NCI-H748 treated with DMSO at 0.1 percent for 48 hours (cell line): ENCODE measurements at regions not wholly inside any gene's neighbourhood (a gene's known extent, or its start where the extent isn't known, plus 50 kb on each side); places are given as distances from the start of the nearest gene placed in this dataset.

Experiments used
- DNase-seq: peaks from one replicate; lab custom pipeline; 2025; lab: John Stamatoyannopoulos, UW

DNA sequence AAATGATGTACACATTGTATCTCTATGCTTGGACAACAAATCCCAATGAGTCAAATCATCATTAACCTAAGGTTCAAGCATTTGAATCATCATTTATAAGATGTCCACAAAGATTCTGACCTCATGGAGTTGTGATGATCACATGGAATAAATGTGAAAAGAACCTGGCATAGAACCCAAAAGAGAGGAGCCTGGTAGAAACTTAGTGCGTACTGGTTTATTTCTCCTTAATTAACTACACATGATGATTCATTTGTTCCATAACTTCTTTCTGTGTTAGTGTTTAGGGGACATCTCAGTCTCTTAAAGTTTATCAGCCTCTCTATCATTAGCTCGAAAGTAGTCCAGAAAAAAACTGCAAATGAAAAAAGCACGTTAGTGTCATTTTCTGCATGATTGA, 411.6 kb downstream of the BRINP1 start:
- DNase-seq: no peak

DNA sequence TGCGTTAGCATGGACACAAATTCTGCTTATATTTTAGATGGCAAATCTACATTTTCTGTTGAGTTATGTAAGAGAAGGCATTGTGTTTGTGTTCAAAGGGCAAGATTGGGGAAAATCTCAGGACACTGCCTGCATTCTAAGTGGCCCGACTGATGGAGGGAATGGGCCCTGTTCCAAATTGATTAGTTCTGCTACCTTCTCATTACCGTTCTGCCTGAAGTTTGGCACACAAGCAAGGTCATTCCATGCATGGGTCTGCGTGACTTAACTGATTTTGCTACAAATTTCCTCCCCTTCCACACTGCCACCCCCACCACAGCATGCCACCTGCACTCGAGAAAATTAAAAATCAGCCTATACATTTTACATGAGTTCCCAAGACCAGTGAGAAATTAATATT, 409.9 kb downstream of the BRINP1 start:
- no peak for DNase-seq

DNA sequence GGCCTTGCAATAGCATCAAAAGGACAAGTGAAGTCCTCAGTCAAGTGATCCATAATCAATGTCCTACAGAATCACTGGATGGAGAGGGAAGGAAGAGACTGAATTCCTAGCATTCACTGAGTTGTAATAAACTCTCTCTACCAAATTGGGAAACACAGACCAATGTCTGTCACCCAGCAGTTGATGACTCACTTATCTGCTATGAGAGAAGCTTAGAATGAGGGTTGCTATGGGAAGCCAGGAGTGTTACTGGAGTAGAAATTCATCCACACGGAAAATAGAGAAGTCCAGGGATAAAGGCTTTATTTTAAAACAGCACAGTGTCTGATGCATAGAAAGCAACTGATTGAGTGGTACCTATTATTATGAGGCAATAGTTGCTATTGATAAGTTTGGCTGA, 407.4 kb downstream of the BRINP1 start:
- no peak for DNase-seq

DNA sequence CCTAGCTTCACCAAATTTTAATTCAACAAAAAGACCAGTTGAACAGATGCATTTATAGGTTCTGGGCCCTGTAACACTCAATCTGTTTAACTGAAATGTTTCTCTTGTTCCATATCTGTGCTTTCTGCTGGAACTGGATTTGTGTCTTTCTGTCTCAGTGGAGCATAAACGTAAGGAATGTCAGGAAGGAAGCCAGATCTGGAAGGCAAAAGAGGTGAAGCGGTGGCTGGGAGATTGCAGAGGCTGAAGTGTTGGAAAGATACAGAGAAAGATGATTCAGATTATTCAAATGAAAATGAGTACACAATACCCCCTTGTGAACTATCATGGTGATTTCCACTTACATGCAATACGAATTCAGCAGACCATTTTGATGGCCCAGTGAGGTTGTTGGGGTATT, 406.8 kb downstream of the BRINP1 start:
- no peak for DNase-seq

DNA sequence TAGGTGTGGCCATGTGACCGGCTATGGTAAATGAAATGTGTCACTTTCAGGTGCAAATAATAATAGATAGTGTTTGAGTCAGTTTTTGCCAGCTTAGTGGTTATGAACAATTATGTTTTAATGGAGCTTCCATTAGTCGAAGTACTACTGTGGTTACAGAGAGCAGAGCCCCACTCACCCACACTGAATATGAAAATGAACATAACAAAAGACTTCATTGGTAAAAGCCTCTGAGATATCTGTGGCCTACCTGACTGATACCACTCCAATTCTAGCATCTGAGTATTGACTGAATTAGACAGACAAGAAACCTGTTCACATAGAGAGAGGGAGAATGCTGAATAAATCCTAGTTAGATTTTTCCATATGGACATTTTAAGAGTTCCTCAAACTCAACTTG, 405.6 kb downstream of the BRINP1 start:
- DNase-seq: no peak

DNA sequence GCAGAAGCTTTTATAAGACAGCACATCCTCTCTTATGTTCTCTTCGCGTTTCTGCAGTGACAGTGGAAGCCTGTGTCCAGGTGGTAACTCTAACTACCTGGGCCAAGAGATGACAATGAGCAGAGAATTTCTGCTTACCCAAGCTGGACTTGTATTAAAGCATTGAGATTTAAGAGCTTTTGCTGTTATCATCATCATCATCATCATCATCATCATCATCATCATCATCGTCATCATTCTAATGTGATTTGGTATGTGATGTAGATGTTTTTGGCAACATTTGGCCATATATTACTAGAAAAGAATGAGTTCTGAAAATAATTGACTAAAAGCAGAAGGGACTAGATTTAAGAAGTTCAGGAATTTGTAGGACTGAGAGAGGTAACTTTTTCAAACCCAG, 401.3 kb downstream of the BRINP1 start:
- DNase-seq: no peak

DNA sequence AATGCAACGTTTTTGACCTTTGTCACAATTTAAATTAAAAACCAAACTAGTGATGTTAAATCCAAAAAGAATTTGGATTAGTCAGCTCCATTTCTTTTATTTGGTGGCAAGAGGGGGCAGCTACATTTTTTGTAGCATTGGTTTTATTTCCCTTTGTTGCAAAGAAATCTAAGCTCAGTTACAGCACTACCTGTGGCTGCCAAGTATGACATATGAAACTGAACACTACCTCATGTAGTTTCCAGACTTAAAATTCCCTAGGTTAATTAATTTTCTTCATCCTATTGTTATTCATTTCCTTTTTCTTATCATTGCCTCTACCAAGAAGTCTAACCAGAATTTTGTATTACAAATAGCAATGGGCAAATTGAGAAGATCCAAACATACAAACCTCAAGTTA, 393.5 kb downstream of the BRINP1 start:
- DNase-seq: no peak

DNA sequence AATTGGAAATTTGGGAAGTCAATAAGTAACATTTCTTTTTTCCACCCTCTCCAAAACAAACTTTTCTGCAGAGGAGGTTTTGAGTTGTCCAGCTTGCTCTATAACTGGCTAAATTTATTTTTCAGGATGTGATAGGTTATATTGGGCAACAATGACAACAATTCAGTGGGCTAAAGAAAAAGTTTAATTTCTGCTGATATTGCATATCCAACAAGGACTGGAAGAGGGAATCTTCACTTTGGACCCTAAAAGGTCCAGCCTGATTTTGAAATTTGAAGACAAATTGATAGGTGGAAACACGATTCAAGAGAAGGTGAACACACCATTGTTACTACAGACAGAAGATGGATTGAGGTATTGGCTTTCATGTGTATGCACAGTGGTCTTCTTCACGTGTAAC, 393.1 kb downstream of the BRINP1 start:
- DNase-seq: no peak

DNA sequence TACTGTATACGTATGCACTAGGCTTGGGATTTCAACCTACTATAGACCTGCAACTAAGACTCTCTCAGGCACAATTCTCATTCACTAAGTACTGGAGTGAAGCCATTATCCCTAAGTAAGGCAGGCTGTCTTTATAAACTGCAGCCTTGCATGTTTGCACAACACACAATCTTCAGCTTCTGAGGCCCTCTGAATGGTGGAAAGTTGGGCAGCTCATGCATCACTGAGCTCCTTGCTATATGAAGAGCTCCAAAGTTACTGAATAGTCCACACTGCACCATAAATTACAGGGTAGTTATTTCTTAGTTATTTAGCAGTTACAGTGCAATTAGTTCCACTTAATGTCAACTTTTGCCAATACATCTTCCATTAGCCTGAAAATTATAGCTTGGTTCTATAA, 384.6 kb downstream of the BRINP1 start:
- peak; percentile 44 for DNase-seq

DNA sequence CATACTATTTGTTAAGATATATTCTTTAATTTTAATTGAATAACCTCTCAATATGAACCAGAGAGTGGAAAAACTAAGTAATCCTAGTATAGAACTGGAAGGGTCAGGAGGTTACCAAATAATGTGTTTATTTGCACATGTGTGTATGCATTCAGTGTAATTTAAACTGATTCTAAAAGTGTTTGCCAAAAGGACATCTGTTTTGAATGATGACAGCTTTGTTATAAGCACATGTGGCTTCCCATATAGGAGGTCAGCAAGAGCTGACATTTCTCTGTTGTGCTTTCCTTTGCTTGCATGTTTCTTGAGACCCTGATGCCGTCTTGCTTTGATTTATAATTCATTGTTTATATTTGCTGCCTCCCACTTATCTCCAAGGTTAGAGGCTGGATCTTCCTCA, 383.4 kb downstream of the BRINP1 start:
- peak; percentile 79 for DNase-seq

DNA sequence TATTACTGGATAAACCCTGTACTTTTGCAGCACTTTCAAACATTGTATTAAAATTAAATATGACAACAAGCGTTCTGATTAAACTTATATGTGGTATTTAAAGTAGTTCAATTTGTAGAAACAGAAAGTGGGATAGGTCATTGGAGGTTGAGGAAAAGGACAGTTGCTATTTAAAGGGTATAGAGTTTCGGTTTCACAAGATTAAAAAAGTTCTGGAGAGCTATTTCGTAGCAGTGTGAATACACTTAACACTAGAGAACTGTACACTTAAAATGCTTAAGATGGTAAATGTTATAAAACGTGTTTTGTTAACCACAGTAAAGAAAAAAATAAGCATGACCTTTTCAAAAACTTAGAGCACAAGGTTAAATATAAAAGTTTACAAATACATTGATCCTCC, 382.1 kb downstream of the BRINP1 start:
- no peak for DNase-seq

DNA sequence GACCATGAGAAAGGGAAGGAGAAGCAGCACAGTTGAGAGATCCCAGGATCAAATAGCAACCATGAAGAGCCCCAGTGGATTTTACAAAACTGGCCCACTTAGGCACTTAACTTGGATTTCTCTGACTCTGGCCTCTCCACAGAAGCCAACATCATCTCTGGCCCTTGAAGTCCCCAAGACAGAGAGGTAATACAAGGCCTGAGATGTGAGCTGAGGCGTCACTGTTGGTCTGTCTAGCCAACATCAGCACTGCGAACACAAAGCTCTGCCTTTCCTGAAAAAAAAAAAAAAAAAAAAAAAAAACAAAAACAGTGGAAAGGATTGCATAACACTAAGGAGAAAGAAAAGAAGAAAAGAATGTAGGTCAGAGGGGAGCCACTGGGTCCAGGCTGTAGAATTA, 378.3 kb downstream of the BRINP1 start:
- no peak for DNase-seq

DNA sequence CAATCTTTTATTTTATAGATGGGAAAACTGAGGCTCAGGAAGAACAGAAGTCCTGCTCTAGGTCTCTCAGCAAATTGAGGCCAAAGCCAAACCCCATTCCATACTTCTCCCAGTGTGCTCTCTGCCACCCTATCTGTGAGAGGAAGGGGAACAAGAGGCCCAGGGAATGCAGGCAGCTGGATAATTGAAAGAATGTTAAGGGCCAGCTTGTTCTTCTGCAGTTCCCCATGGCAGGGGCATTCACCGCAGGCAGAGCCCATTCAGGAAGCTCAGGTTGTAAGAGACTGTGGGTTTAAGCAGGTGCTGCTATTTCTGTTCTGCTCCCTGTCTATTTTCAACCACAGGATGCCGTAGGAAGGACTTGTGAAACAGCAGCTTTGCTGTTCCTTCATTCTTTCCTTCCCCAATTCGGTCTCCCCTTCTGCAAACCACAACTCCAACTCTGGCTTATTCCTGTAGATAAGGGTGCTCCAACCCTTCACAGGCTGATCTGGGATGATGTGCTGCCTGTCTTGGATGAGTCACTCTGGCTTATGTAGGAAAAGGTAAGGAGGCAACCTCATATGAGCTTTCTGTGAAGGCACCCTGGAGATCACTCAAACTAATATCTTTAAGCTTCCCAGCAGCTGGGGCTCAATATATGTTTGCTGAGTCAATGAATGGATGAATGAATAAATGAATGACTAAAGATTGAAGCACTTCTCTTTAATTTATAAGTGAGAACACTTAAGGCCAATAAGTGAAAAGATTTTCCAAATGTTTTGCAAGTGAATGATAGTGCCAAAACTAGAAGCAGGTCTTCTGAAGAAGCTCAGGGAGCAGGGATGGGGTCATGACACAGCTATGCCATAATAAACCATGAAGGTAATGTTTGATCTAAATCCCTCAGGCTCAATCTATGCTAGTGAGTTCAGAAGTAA, 377.6 kb downstream of the BRINP1 start:
- no peak for DNase-seq

DNA sequence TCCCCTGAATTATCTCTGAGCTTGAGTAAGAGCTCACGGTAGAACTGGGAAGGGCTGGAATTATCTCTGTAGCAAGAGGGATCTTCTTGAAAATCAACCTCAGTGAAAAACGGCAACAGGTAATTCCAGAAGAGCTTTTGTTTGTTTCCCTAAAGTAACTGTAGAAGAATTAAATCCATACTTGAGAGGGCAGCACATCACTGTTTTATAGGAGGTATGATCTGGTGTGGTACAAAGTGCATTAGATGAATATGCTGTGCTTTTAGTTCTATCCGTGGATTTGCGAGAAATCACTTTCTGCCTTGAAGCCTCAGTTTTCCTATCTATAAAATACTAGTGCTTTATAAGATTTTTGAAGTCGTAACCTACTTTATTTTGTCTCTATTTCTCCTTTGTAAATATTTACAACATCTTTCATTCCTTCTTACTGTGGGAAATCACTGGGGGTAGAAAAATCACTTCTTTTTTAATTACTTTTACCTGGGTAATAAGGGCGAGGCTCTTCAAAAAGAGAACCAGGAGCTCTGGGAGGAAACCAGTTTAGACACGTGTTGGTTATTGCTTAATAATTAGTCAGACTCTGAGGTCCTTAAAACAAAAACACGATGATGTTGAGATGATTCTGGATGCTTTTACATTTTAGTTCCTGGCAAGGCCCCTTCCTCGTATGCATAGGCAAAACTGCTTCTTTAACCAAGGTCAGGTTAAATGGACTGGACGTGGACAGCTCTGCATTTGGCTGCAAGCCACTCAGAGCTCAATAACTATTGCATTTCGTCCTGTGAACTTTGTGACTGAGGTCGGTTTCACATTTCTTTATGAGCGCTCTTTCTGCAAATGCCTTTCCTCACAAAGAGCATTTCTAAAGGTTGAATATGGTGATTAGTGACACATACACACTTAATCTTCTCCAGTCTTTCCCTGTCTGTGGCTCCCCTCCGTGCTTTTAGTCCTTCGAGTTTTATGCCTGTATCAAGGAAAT, 376.1 kb downstream of the BRINP1 start:
- DNase-seq: no peak

DNA sequence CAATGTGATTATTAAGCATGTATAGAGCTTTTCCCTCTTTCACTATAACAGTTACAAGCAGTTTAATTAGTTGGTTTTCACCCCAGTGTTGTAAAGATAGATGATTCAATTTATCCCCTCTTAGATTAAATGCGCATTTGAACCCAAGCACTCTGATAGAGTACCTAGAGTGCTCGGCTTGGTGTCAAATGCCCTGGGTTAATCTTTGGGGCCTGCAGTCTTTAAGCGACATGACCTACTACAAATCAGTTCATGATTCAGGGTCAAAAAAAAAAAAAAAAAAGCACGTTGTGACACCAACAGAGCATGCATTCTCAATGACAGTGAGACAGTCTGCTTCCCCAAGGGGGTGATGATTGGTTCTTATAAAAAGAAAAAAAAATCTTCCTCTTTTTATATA, 375.3 kb downstream of the BRINP1 start:
- DNase-seq: no peak

DNA sequence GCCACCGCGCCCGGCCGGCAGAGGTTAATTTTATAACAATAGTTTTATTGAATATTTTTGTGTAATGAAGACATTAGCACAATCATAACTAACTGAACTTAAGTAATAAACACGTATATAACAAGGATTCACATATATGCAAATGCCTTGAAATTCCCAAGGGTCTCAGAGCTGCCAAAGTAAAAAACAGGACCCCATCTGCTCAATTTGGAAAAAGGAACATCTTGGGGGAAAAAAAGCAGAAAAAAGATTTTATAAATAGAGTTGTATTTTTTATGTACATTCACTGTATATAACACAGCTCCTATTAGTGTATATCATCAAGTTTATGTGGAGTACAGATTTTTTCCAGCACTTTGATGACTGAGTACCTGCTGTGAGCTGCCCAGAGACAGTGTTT, 366.7 kb downstream of the BRINP1 start:
- DNase-seq: no peak

DNA sequence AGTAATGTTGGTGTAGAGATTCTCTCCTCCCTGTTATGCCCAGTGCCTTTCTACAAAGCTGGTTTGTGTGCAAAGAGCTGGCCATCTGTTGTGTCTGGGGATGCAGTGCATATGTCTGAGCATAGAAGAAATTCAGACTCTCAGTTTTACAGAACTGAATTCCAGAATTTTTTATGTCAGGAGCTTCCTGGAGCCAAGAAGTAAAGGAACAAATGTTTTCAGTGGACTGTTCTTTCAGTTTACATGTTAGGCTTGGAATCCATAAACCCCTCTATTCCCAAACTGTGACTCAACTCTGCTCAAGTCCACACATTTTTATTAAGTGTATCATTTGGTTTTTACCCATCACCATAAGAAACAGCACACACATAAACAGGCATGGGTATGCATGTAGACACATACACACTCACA, 366.0 kb downstream of the BRINP1 start:
- no peak for DNase-seq

DNA sequence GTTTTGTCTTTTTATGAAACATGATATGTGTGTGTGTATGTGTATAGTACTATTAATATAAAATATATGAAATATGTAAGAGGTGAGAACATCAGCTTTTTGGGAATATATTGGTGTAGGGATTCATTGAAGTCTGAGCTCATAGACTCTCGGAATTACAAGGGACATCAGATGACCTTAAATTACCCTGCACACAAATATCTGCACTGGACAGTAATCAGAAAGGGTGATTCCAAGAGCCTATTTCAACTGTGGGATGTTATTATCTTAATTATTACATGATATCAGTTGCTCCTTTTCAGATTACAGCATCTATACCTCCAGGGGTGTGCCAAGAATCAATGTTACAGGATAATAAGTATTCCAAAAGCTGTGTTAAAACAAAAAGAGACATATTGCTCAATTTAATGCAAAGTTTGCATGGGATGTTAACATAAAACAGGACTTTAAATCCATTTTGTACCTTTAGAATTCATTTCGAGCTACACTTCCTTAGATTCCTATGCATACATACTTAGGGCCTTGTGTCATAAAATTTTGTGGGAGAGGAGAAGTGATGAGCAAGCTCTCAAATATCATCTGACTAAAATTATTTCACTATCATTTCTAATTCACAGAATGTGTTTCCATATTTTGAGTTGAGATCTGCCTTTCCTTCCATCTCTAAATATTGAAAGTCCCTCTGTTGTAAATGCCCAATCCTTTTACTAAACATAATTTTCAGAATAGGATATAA, 365.2 kb downstream of the BRINP1 start:
- DNase-seq: no peak

DNA sequence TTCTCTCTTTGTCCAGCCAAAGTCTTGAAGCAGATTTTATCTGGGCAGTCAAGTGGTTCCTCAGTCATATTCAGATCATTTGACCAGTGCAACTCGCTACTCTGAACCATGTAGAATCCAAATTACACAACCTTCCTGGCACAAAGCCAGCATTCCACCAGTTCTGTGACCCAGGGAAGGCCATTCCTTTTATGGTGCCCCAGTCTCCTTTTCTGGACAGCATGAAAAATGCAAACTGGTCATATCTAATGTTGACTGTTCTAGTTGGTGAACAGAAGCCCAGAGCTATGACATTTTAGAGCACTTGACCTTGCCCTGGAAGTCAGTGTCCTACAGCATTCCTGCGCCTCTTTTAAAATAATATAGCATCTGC, 364.6 kb downstream of the BRINP1 start:
- no peak for DNase-seq

DNA sequence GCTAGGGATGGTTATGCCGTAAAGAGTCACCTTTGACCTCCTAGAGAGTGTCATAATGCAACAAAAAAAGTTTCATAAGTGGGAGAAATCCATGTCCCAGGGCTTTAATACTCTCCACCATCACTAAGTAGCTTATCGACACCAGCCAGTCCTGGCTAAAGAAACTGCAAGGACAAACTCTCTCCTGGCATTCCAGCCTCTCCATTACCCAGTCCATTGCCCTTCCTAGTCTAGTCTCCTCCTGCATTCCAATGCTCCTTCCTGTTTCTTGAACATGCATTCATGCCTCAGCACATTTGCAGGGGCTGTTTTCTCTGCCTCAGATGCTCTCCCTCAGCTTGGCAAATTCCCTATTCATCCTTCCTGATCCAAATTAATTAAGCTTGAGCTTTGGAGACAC, 364.1 kb downstream of the BRINP1 start:
- no peak for DNase-seq

DNA sequence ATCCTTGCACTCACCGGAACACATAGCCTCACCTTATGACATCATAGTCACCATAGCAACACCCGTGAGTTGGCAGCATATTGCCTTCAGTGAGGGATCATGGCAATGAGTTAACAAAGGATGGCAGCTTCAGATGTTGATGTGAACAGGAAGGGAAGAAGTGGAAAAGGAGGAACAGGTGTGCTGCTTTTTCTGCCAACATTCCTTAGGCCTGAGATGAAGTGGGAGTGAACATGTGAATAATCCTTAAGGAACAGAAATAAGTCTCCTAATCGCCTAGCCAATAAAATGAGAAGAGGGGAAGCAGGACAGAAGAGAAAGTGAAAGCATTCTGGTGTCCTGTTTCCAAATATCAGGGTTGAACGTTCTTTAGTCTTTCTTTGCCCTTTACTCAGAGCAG, 360.0 kb downstream of the BRINP1 start:
- DNase-seq: peak; percentile 10

DNA sequence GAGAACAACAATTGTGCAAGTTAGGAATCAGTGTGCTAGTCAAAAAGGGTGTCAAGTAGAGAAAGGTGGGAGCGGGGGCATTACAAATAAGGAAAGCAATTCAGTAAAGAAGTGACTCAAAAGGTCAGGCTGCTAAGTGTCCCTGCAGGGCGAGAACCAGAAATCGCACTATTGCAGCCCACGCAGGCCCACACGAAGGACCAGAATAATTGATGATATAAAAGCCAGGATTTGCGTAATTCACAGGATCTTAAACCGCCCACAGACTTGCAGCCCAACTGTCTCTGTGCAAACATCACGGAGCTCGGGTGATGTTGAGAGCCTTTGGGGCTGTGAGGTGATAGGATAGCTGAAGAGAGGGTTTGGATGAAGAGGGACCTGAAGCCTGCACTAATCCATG, 349.0 kb downstream of the BRINP1 start:
- no peak for DNase-seq
